ENCODE measurements at regions not wholly inside any gene's neighbourhood (a gene's known extent, or its start where the extent isn't known, plus 50 kb on each side); places are given as distances from the start of the nearest gene placed in this dataset.

- TF ChIP-seq CTCF (IDR thresholded peaks at IDR 0.05) = no peak
- TF ChIP-seq POLR2A (IDR thresholded peaks at IDR 0.05) = no peak
- DNase-seq = no peak
- Histone ChIP-seq H3K36me3 (no peaks in the 10 kb centered on the region), H3K4me3 (no peak overlapping the region), H3K4me1 (no peaks in the 10 kb centered on the region), H3K27me3 (no peaks in the 10 kb centered on the region), H3K9me3 (no peaks in the 10 kb centered on the region), H3K27ac (no peak overlapping the region)
These were observed 1093.2 kb downstream of the ADGRL2 start for GRCh38 chr1:82893712-82894470.

GRCh38 chr1:82880506-82880905 lies 1079.8 kb downstream of the ADGRL2 start:
- TF ChIP-seq POLR2A (IDR thresholded peaks at IDR 0.05) (no peak), CTCF (IDR thresholded peaks at IDR 0.05) (no peak)
- Histone ChIP-seq H3K27ac (no peak overlapping the region), H3K4me3 (no peak overlapping the region), H3K9me3 (no peaks in the 10 kb centered on the region), H3K36me3 (no peaks in the 10 kb centered on the region), H3K4me1 (no peaks in the 10 kb centered on the region), H3K27me3 (no peaks in the 10 kb centered on the region)
- no peak for DNase-seq

- H3K4me1 ChIP-seq = no peaks in the 10 kb centered on the region
- DNase-seq = no peak
These were observed 1079.1 kb downstream of the ADGRL2 start for GRCh38 chr1:82879701-82880305.

GRCh38 chr1:82875170-82875569 lies 1074.4 kb downstream of the ADGRL2 start:
- H3K9me3 ChIP-seq = no peaks in the 10 kb centered on the region
- H3K4me1 ChIP-seq = no peaks in the 10 kb centered on the region
- no peaks in the 10 kb centered on the region for H3K36me3 ChIP-seq

More at GRCh38 chr1:82879701-82880305, 1079.1 kb downstream of the ADGRL2 start:
- Histone ChIP-seq H3K36me3 (no peaks in the 10 kb centered on the region), H3K27ac (no peak overlapping the region), H3K27me3 (no peaks in the 10 kb centered on the region), H3K9me3 (no peaks in the 10 kb centered on the region), H3K4me3 (no peak overlapping the region)
- TF ChIP-seq POLR2A (IDR thresholded peaks at IDR 0.05) (no peak), CTCF (IDR thresholded peaks at IDR 0.05) (no peak)

GRCh38 chr1:82874041-82874440 lies 1073.3 kb downstream of the ADGRL2 start:
- H3K4me3 ChIP-seq = no peak overlapping the region
- H3K27ac ChIP-seq = no peak overlapping the region
- TF ChIP-seq POLR2A (IDR thresholded peaks at IDR 0.05) = no peak
- no peaks in the 10 kb centered on the region for H3K4me1 ChIP-seq
- no peaks in the 10 kb centered on the region for H3K36me3 ChIP-seq
- no peaks in the 10 kb centered on the region for H3K9me3 ChIP-seq
- no peaks in the 10 kb centered on the region for H3K27me3 ChIP-seq
- DNase-seq = no peak

More at GRCh38 chr1:82875170-82875569, 1074.4 kb downstream of the ADGRL2 start:
- DNase-seq = no peak
- Histone ChIP-seq H3K27ac (no peak overlapping the region), H3K27me3 (no peaks in the 10 kb centered on the region), H3K4me3 (no peak overlapping the region)
- TF ChIP-seq POLR2A (IDR thresholded peaks at IDR 0.05) (no peak), CTCF (IDR thresholded peaks at IDR 0.05) (no peak)

GRCh38 chr1:82870332-82870731 lies 1069.6 kb downstream of the ADGRL2 start:
- H3K27ac ChIP-seq = no peak overlapping the region
- H3K36me3 ChIP-seq = no peaks in the 10 kb centered on the region
- no peaks in the 10 kb centered on the region for H3K4me1 ChIP-seq
- TF ChIP-seq CTCF (IDR thresholded peaks at IDR 0.05) (no peak), POLR2A (IDR thresholded peaks at IDR 0.05) (no peak)
- DNase-seq = no peak
- H3K27me3 ChIP-seq = no peaks in the 10 kb centered on the region
- no peak overlapping the region for H3K4me3 ChIP-seq
- no peaks in the 10 kb centered on the region for H3K9me3 ChIP-seq

Data from Peyer's patch (tissue), 4 donors.